Umbilical cord (tissue), 1 donor: ENCODE measurements at regions not wholly inside any gene's neighbourhood (a gene's known extent, or its start where the extent isn't known, plus 50 kb on each side); places are given as distances from the start of the nearest gene placed in this dataset.

Source experiments
- DNase-seq: peaks from one replicate; pipeline ENCODE4 v3.0.0-alpha.2; 2015; ENCODE audit warnings: low spot score

DNA sequence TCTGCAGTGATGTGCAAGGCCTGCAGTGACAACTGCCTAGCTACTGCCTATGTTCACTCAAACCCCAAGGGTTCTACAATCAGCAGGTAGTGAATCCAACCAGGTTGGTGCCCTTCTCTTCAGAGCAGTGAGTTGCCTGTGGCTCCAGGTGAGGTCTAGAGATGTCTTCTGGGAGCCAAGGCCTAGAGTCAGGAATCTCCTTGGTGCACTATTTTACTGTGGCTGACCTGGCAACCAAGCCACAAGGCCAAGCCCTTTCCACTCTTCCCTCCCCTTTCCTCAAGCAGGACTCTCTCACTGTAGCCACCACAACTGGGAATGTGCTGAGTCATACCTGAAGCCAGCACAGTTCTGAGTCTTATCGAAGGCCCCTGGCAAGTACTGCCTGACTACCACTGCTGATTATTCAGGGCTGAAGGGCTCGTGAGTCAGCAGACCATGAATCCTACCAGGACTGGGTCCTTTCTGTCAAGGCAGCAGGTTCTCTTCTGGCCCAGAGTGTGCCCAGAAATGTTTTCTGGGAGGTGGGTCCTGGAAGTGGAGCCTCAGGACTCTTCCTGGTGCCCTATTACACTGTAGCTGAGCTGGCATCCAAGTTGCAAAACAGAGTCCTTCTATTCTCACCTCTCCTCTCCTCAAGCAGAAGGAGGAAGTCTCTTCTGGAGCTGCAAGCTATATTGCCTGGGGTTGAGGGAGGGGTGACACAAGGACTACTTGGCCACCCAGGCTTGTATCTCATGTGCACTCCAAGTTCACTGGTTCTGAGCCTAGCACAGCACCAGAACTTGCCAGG lies 111.6 kb downstream of the BTC start:
- peak; percentile 9 for DNase-seq

DNA sequence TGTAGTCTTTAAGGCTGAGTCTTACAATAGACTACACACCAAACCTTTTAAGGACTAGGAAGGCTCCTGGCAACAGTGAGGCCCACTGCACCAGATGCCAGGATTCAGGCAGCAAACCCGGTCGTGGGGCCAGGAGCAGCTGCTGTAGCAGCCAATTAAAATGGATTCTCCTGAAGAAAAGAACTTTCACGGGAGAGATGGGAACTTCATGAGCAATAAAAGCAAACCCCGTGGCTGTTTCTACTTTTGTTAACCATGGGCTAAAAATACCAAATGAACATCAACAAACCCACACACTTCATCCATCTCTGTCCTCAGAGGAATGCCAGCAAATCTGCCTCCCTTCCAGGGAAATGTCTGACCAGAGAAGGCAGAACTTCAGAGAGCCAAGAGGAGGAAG lies 101.4 kb downstream of the BTC start:
- no peak for DNase-seq
